ENCODE measurements at regions not wholly inside any gene's neighbourhood (a gene's known extent, or its start where the extent isn't known, plus 50 kb on each side); places are given as distances from the start of the nearest gene placed in this dataset.

DNA sequence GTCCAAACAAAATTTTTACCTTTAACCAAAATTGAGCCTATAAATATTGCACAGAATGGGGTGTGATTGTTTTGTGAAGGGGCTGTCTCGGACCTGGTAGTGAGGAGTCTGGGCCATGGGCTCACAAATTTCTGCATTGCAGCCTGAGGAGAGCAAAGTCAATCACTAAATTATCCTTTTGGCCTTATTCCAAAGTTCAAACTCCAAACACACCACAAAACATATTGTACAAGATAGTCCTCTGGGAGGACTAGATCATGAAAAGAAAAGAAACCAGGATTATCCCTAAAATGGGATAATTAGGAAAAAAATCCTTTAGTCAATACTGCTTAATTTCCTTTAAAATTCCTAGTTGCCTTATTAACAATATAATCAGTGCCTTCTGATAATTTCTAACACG lies 115.5 kb downstream of the BUB3 start:
- TF ChIP-seq SALL1 (CRISPR knock-in tag; IDR thresholded peaks at IDR 0.05) (no peak), ZBTB40 (IDR thresholded peaks at IDR 0.05) (no peak), ZBTB40 (CRISPR knock-in tag; IDR thresholded peaks at IDR 0.05) (no peak), CTCF (CRISPR knock-in tag; IDR thresholded peaks at IDR 0.05) (no peak), ZNF878 (CRISPR knock-in tag; IDR thresholded peaks at IDR 0.05) (no peak), SP1 (IDR thresholded peaks at IDR 0.05) (no peak), SP1 (CRISPR knock-in tag; IDR thresholded peaks at IDR 0.05) (no peak), YY1 (IDR thresholded peaks at IDR 0.05; ENCODE audit: insufficient read depth, insufficient replicate concordance, low read depth, low read length) (no peak), ZIK1 (CRISPR knock-in tag; IDR thresholded peaks at IDR 0.05; ENCODE audit: borderline replicate concordance, low read depth) (no peak), TAF1 (CRISPR knock-in tag; IDR thresholded peaks at IDR 0.05) (no peak), HMGXB4 (CRISPR knock-in tag; IDR thresholded peaks at IDR 0.05; ENCODE audit: borderline replicate concordance in 1 of 2, low read depth in 1 of 2) (no peak), ZBTB43 (CRISPR knock-in tag; conservative IDR thresholded peaks at IDR 0.05) (no peak), SOX6 (IDR thresholded peaks at IDR 0.05) (no peak), SOX6 (CRISPR knock-in tag; IDR thresholded peaks at IDR 0.05) (no peak), ZNF256 (CRISPR knock-in tag; conservative IDR thresholded peaks at IDR 0.05) (no peak), XBP1 (CRISPR knock-in tag; IDR thresholded peaks at IDR 0.05) (no peak), CEBPB (IDR thresholded peaks at IDR 0.05; ENCODE audit: borderline replicate concordance, low read depth, low read length) (no peak)

Data from HepG2 (cell line).